Kidney (tissue), 13 donors: ENCODE measurements at regions not wholly inside any gene's neighbourhood (a gene's known extent, or its start where the extent isn't known, plus 50 kb on each side); places are given as distances from the start of the nearest gene placed in this dataset.

ENCODE experiments used
- DNase-seq, 5 donors: peaks; one replicate each; pipeline ENCODE4 v3.0.0-alpha.2; 2013 to 2020
- FAIRE-seq: peaks from 2 replicates; lab custom pipeline; 2012; peaks lifted over from hg19 to GRCh38; lab: Jason Lieb, UNC
- H3K27ac ChIP-seq, 2 donors: one replicate each; pipeline ENCODE4 v1.7.0; 2013; ENCODE audit warnings: low read depth in 2 of 2, low read length in 2 of 2, inconsistent platforms in 1 of 2
- H3K27me3 ChIP-seq: one replicate; pipeline ENCODE4 v1.7.1; 2013; ENCODE audit warnings: low read length, inconsistent platforms; ENCODE audit not compliant: control insufficient read depth, insufficient read depth
- H3K36me3 ChIP-seq, 3 donors: one replicate each; pipeline versions ENCODE4 v1.7.0 to v1.7.1; 2013; ENCODE audit warnings: low read length in 3 of 3, control low read depth in 1 of 3, inconsistent platforms in 1 of 3; ENCODE audit not compliant: insufficient read depth in 3 of 3, control insufficient read depth in 2 of 3
- H3K4me1 ChIP-seq, 3 donors: one replicate each; pipeline versions ENCODE4 v1.7.0 to v1.7.1; 2013; ENCODE audit warnings: low read length in 3 of 3, inconsistent platforms in 1 of 3, low read depth in 1 of 3; ENCODE audit not compliant: control insufficient read depth in 2 of 3, insufficient read depth in 2 of 3
- H3K4me3 ChIP-seq, 3 donors: one replicate each; pipeline versions ENCODE4 v1.7.0 to v1.8.1; 2013; ENCODE audit warnings: low read length in 3 of 3, control low read depth in 1 of 3, inconsistent platforms in 1 of 3
- H3K9ac ChIP-seq, 3 donors: one replicate each; pipeline versions ENCODE4 v1.7.0 to v1.7.1; 2013; ENCODE audit warnings: low read length in 3 of 3, control low read depth in 1 of 3, inconsistent platforms in 1 of 3
- H3K9me3 ChIP-seq, 3 donors: one replicate each; pipeline versions ENCODE4 v1.7.0 to v1.7.1; 2013; ENCODE audit warnings: low read length in 3 of 3, control low read depth in 1 of 3, inconsistent platforms in 1 of 3; ENCODE audit not compliant: control insufficient read depth in 2 of 3, insufficient read depth in 1 of 3
- intact Hi-C: fragments of 100-400 bp; cut with DNase I; formaldehyde crosslinking; loops from one replicate; pipeline ENCODE4 v1.11.1; 2022
- TF ChIP-seq, protein P1 (sequence below): IDR thresholded peaks from 3 replicates; pipeline ENCODE4 v1.5.1; 2012; ENCODE audit warnings: mild to moderate bottlenecking, moderate library complexity, borderline replicate concordance; ENCODE audit not compliant: insufficient read depth; ENCODE audit errors: extremely low read depth
- donor health status: control.
- donor health status: control.
- donor health status: control.
- donor health status: control.
- donor health status: control.
- donor health status: DM: yes; HTN: yes; CAD: no.
- donor health status: Normal renal cell carcinoma (clear cell type).

DNA sequence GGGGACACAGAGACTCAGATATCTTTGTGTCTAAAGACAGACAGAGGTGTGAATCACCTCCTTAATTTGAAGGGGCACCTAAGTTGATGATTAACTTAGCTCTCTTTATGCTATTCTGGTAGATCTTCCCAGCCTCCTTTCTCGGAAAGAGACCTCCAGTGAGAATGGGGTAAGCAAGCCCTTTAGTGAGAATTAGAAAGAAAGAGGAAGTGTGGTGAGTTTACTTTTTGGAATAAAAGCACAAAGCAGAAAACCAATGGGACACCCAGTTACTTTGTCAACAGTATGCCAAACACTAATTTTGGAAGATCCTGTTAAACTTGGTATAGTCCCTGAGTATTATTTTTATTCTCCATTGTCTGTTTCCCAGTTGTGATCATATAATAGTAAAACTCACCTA, 302.8 kb upstream of the RASA1 start:
- H3K9ac ChIP-seq: no peak overlapping the region
- H3K9me3 ChIP-seq: no peaks in the 10 kb centered on the region
- H3K4me1 ChIP-seq: no peaks in the 10 kb centered on the region
- H3K27ac ChIP-seq: no peak overlapping the region
- no peak for FAIRE-seq
- intact Hi-C loops: no loop called here
- H3K36me3 ChIP-seq: no peaks in the 10 kb centered on the region
- H3K4me3 ChIP-seq: no peak overlapping the region
- TF ChIP-seq, protein P1, sequence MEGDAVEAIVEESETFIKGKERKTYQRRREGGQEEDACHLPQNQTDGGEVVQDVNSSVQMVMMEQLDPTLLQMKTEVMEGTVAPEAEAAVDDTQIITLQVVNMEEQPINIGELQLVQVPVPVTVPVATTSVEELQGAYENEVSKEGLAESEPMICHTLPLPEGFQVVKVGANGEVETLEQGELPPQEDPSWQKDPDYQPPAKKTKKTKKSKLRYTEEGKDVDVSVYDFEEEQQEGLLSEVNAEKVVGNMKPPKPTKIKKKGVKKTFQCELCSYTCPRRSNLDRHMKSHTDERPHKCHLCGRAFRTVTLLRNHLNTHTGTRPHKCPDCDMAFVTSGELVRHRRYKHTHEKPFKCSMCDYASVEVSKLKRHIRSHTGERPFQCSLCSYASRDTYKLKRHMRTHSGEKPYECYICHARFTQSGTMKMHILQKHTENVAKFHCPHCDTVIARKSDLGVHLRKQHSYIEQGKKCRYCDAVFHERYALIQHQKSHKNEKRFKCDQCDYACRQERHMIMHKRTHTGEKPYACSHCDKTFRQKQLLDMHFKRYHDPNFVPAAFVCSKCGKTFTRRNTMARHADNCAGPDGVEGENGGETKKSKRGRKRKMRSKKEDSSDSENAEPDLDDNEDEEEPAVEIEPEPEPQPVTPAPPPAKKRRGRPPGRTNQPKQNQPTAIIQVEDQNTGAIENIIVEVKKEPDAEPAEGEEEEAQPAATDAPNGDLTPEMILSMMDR: no peak
- no peaks in the 10 kb centered on the region for H3K27me3 ChIP-seq
- no peak for DNase-seq

DNA sequence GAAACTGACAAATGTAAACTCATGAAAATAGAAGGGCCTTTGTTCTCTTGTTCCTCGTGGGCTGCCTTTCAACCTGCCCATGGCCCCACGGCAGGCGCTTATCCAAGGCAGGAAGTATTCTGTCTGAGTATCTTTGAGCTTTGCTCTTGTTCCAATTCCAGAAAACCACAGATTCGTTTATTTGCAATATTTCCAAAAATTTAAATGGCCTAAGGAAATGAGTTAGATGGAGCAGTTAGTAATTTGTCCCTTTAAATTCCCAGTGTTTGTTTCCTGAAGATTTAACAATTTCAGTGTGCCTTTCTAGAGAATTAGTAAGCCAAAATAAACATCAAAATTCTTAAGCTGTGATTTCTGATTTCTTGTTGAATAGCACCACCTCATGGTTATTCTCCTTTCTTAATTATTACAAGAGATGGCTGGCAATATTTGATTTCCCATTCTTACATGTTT, 299.4 kb upstream of the RASA1 start:
- intact Hi-C loops: no loop called here
- Histone ChIP-seq H3K9me3 (no peaks in the 10 kb centered on the region), H3K9ac (no peak overlapping the region), H3K27ac (no peak overlapping the region), H3K36me3 (no peaks in the 10 kb centered on the region), H3K4me3 (peak overlapping the region in 1 of 3 donors; percentile 5), H3K4me1 (no peaks in the 10 kb centered on the region), H3K27me3 (no peaks in the 10 kb centered on the region)
- peak in 3 of 5 donors; percentile 10 to 64 (median 64) for DNase-seq
- TF ChIP-seq, protein P1: peak; percentile 21
- peak; percentile 91 for FAIRE-seq

DNA sequence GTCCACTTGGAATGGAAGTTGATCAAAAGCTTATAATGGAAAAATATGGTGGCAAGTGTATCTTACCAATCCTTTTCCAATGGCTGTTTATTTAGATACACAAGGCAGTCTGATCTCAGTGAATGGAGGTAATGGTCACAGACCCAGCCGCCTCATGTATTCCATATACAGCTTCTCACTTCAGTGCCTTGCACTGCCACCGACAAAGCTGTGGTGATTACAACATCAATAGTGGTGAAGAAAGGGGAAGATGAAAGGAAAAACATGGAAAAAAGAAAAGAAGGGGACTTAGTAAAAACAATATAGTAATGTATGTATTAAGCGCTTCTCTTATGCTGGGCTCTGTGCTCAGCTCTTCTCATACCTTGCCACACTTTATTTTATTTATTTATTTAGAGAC, 297.3 kb upstream of the RASA1 start:
- intact Hi-C loops: no loop called here
- Histone ChIP-seq H3K9me3 (no peaks in the 10 kb centered on the region), H3K9ac (no peak overlapping the region), H3K4me3 (no peak overlapping the region), H3K27me3 (no peaks in the 10 kb centered on the region), H3K27ac (no peak overlapping the region), H3K4me1 (no peaks in the 10 kb centered on the region), H3K36me3 (no peaks in the 10 kb centered on the region)
- DNase-seq: no peak
- no peak for FAIRE-seq
- TF ChIP-seq, protein P1: no peak

DNA sequence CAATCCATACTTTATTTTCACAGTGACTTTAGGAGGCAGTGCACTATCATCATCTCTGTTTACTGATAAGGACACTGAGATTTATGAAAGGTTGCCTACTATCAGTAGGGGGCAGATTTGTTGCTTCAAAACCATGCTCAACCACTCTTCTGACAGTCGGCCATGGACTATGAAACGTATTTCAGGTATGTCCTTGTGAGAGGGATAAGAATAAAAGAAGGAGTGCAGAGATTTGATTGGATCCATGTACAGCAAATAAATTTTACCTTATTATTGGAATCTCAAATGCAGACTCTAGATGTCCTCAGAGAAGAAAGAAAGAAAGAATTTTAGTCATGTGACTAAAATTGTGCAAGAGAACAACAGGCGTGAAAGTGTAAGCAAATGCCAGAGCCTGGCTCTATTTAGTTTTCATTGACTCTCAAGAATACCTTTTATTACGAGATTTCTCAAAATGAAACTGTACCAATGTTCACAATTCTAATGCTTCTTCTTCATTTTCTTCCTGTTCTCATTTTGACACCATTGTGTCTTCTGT, 296.6 kb upstream of the RASA1 start:
- FAIRE-seq (no peak), DNase-seq (no peak)
- H3K36me3 ChIP-seq: no peaks in the 10 kb centered on the region
- TF ChIP-seq, protein P1: peak; percentile 12
- H3K4me1 ChIP-seq: no peaks in the 10 kb centered on the region
- intact Hi-C loops: no loop called here
- H3K9ac ChIP-seq: no peak overlapping the region
- no peaks in the 10 kb centered on the region for H3K27me3 ChIP-seq
- no peaks in the 10 kb centered on the region for H3K9me3 ChIP-seq
- H3K4me3 ChIP-seq: no peak overlapping the region
- no peak overlapping the region for H3K27ac ChIP-seq
